ENCODE measurements at regions not wholly inside any gene's neighbourhood (a gene's known extent, or its start where the extent isn't known, plus 50 kb on each side); places are given as distances from the start of the nearest gene placed in this dataset.

- no peaks in the 10 kb centered on the region for H3K36me3 ChIP-seq (ENCODE audit: control insufficient read depth, insufficient read depth, low read length)
- POLR2A ChIA-PET: no interaction called here
- H3K4me3 ChIP-seq (ENCODE audit: low read depth, low read length): no peak overlapping the region
- no peak for DNase-seq (ENCODE audit: low read depth)
- no peaks in the 10 kb centered on the region for H3K27me3 ChIP-seq (ENCODE audit: control insufficient read depth, insufficient read depth, low read length)
- CTCF ChIA-PET: interaction anchor here (0.6 kb wide), 1 partner anchor 232 kb away, joined by 3 read pairs; no protein-coding TSS in a partner anchor
- no peak for TF ChIP-seq CTCF (IDR thresholded peaks at IDR 0.05; ENCODE audit: insufficient read depth, low read depth, low read length)
Measured at GRCh38 chr13:102932331-102932730, 86.5 kb downstream of the ERCC5 start.

GRCh38 chr13:102930566-102930965 is 84.7 kb downstream of the ERCC5 start:
- Histone ChIP-seq H3K4me3 (ENCODE audit: low read depth, low read length) (no peak overlapping the region), H3K27me3 (ENCODE audit: control insufficient read depth, insufficient read depth, low read length) (no peaks in the 10 kb centered on the region), H3K36me3 (ENCODE audit: control insufficient read depth, insufficient read depth, low read length) (no peaks in the 10 kb centered on the region)
- no peak for DNase-seq (ENCODE audit: low read depth)
- no peak for TF ChIP-seq CTCF (IDR thresholded peaks at IDR 0.05; ENCODE audit: insufficient read depth, low read depth, low read length)
- ChIA-PET CTCF (interaction anchor here (0.8 to 1.3 kb wide), 3 partner anchors 13 to 210 kb away, joined by 3 to 6 read pairs (median 5); no protein-coding TSS in a partner anchor), POLR2A (no interaction called here)

- Histone ChIP-seq H3K36me3 (ENCODE audit: control insufficient read depth, insufficient read depth, low read length) (no peaks in the 10 kb centered on the region), H3K27me3 (ENCODE audit: control insufficient read depth, insufficient read depth, low read length) (no peaks in the 10 kb centered on the region), H3K4me3 (ENCODE audit: low read depth, low read length) (no peak overlapping the region)
- CTCF ChIA-PET: interaction anchor here (0.6 to 1.0 kb wide), 2 partner anchors 11 to 1035 kb away, joined by 3 read pairs; no protein-coding TSS in a partner anchor
- POLR2A ChIA-PET: no interaction called here
- DNase-seq (ENCODE audit: low read depth): no peak
- no peak for TF ChIP-seq CTCF (IDR thresholded peaks at IDR 0.05; ENCODE audit: insufficient read depth, low read depth, low read length)
Measured at GRCh38 chr13:102928941-102929675, 83.3 kb downstream of the ERCC5 start.
